ENCODE measurements at regions not wholly inside any gene's neighbourhood (a gene's known extent, or its start where the extent isn't known, plus 50 kb on each side); places are given as distances from the start of the nearest gene placed in this dataset.

- ATAC-seq (no peak), DNase-seq (no peak)
- no peak overlapping the region for H3K4me3 Mint-ChIP-seq
- H3K9me3 Mint-ChIP-seq (ENCODE audit: low read depth): no peaks in the 10 kb centered on the region
- H3K36me3 Mint-ChIP-seq: no peaks in the 10 kb centered on the region
- no peaks in the 10 kb centered on the region for H3K4me1 Mint-ChIP-seq
- CTCF ChIA-PET: no interaction called here
- peaks cover 7% of the 10 kb centered on the region for H3K27me3 Mint-ChIP-seq
- H3K27ac Mint-ChIP-seq: no peak overlapping the region
These were observed 187.7 kb downstream of the SOD2 start for GRCh38 chr6:159505140-159505922.

- no peak for DNase-seq
- no peaks in the 10 kb centered on the region for H3K36me3 Mint-ChIP-seq
- no peak overlapping the region for H3K27ac Mint-ChIP-seq
- no peak for ATAC-seq
- CTCF ChIA-PET: no interaction called here
- no peak overlapping the region for H3K4me3 Mint-ChIP-seq
- H3K27me3 Mint-ChIP-seq: peaks cover 14% of the 10 kb centered on the region
- no peaks in the 10 kb centered on the region for H3K4me1 Mint-ChIP-seq
- H3K9me3 Mint-ChIP-seq (ENCODE audit: low read depth): peaks cover 2% of the 10 kb centered on the region
These were observed 191.5 kb downstream of the SOD2 start for GRCh38 chr6:159501558-159501957.

GRCh38 chr6:159499034-159499433 is 194.0 kb downstream of the SOD2 start:
- ATAC-seq (no peak), DNase-seq (no peak)
- Mint-ChIP-seq H3K9me3 (ENCODE audit: low read depth) (peaks cover 2% of the 10 kb centered on the region), H3K27me3 (peaks cover 16% of the 10 kb centered on the region), H3K27ac (no peak overlapping the region), H3K4me1 (no peaks in the 10 kb centered on the region), H3K4me3 (no peak overlapping the region), H3K36me3 (no peaks in the 10 kb centered on the region)
- CTCF ChIA-PET: no interaction called here

- no peak for ATAC-seq
- no peak for DNase-seq
- Mint-ChIP-seq H3K4me1 (no peaks in the 10 kb centered on the region), H3K27me3 (peaks cover 7% of the 10 kb centered on the region), H3K9me3 (ENCODE audit: low read depth) (peaks cover 2% of the 10 kb centered on the region), H3K4me3 (no peak overlapping the region), H3K36me3 (no peaks in the 10 kb centered on the region), H3K27ac (no peak overlapping the region)
- CTCF ChIA-PET: no interaction called here
These were observed 198.5 kb downstream of the SOD2 start for GRCh38 chr6:159494586-159494972.

GRCh38 chr6:159493898-159494585 is 199.0 kb downstream of the SOD2 start:
- H3K4me1 Mint-ChIP-seq: no peaks in the 10 kb centered on the region
- DNase-seq: no peak
- H3K27me3 Mint-ChIP-seq: peaks cover 7% of the 10 kb centered on the region
- no peaks in the 10 kb centered on the region for H3K36me3 Mint-ChIP-seq
- no peak overlapping the region for H3K27ac Mint-ChIP-seq
- H3K4me3 Mint-ChIP-seq: no peak overlapping the region
- peaks cover 2% of the 10 kb centered on the region for H3K9me3 Mint-ChIP-seq (ENCODE audit: low read depth)
- no peak for ATAC-seq
- CTCF ChIA-PET: no interaction called here

- H3K9me3 Mint-ChIP-seq (ENCODE audit: low read depth): peaks cover 2% of the 10 kb centered on the region
- CTCF ChIA-PET: no interaction called here
- no peaks in the 10 kb centered on the region for H3K36me3 Mint-ChIP-seq
- DNase-seq: no peak
- H3K4me3 Mint-ChIP-seq: no peak overlapping the region
- ATAC-seq: no peak
- H3K4me1 Mint-ChIP-seq: no peaks in the 10 kb centered on the region
- peaks cover 8% of the 10 kb centered on the region for H3K27me3 Mint-ChIP-seq
- no peak overlapping the region for H3K27ac Mint-ChIP-seq
These were observed 199.7 kb downstream of the SOD2 start for GRCh38 chr6:159493231-159493897.

GRCh38 chr6:159490298-159490937 is 202.6 kb downstream of the SOD2 start:
- Mint-ChIP-seq H3K27ac (no peak overlapping the region), H3K27me3 (peaks cover 10% of the 10 kb centered on the region), H3K9me3 (ENCODE audit: low read depth) (no peaks in the 10 kb centered on the region), H3K4me3 (no peak overlapping the region), H3K36me3 (no peaks in the 10 kb centered on the region), H3K4me1 (no peaks in the 10 kb centered on the region)
- CTCF ChIA-PET: no interaction called here
- ATAC-seq (no peak), DNase-seq (no peak)

GRCh38 chr6:159487636-159488035 is 205.4 kb downstream of the SOD2 start:
- Mint-ChIP-seq H3K27me3 (peaks cover 20% of the 10 kb centered on the region), H3K27ac (no peak overlapping the region), H3K9me3 (ENCODE audit: low read depth) (no peaks in the 10 kb centered on the region), H3K4me3 (no peak overlapping the region), H3K36me3 (no peaks in the 10 kb centered on the region), H3K4me1 (no peaks in the 10 kb centered on the region)
- CTCF ChIA-PET: no interaction called here
- no peak for ATAC-seq
- no peak for DNase-seq

GRCh38 chr6:159483259-159483658 is 209.8 kb downstream of the SOD2 start:
- ATAC-seq: no peak
- H3K9me3 Mint-ChIP-seq (ENCODE audit: low read depth): no peaks in the 10 kb centered on the region
- no peaks in the 10 kb centered on the region for H3K4me1 Mint-ChIP-seq
- H3K4me3 Mint-ChIP-seq: no peak overlapping the region
- CTCF ChIA-PET: no interaction called here
- no peak overlapping the region for H3K27ac Mint-ChIP-seq
- H3K27me3 Mint-ChIP-seq: peaks cover 21% of the 10 kb centered on the region
- no peaks in the 10 kb centered on the region for H3K36me3 Mint-ChIP-seq
- no peak for DNase-seq

- CTCF ChIA-PET: no interaction called here
- H3K4me1 Mint-ChIP-seq: no peaks in the 10 kb centered on the region
- ATAC-seq (no peak), DNase-seq (no peak)
- no peak overlapping the region for H3K4me3 Mint-ChIP-seq
- no peak overlapping the region for H3K27ac Mint-ChIP-seq
- no peaks in the 10 kb centered on the region for H3K36me3 Mint-ChIP-seq
- peaks cover 16% of the 10 kb centered on the region for H3K27me3 Mint-ChIP-seq
- no peaks in the 10 kb centered on the region for H3K9me3 Mint-ChIP-seq (ENCODE audit: low read depth)
These were observed 211.1 kb downstream of the SOD2 start for GRCh38 chr6:159481897-159482296.

- DNase-seq (no peak), ATAC-seq (no peak)
- no peaks in the 10 kb centered on the region for H3K36me3 Mint-ChIP-seq
- no peak overlapping the region for H3K4me3 Mint-ChIP-seq
- H3K9me3 Mint-ChIP-seq (ENCODE audit: low read depth): no peaks in the 10 kb centered on the region
- no peak overlapping the region for H3K27ac Mint-ChIP-seq
- peaks cover 16% of the 10 kb centered on the region for H3K27me3 Mint-ChIP-seq
- CTCF ChIA-PET: no interaction called here
- no peaks in the 10 kb centered on the region for H3K4me1 Mint-ChIP-seq
These were observed 212.6 kb downstream of the SOD2 start for GRCh38 chr6:159480471-159480870.

- H3K4me3 Mint-ChIP-seq: no peak overlapping the region
- CTCF ChIA-PET: no interaction called here
- no peaks in the 10 kb centered on the region for H3K36me3 Mint-ChIP-seq
- DNase-seq (no peak), ATAC-seq (no peak)
- no peaks in the 10 kb centered on the region for H3K9me3 Mint-ChIP-seq (ENCODE audit: low read depth)
- H3K4me1 Mint-ChIP-seq: no peaks in the 10 kb centered on the region
- no peak overlapping the region for H3K27ac Mint-ChIP-seq
- peaks cover 16% of the 10 kb centered on the region for H3K27me3 Mint-ChIP-seq
These were observed 213.9 kb downstream of the SOD2 start for GRCh38 chr6:159479146-159479545.

- CTCF ChIA-PET: no interaction called here
- DNase-seq (no peak), ATAC-seq (no peak)
- no peaks in the 10 kb centered on the region for H3K36me3 Mint-ChIP-seq
- no peak overlapping the region for H3K4me3 Mint-ChIP-seq
- H3K4me1 Mint-ChIP-seq: no peaks in the 10 kb centered on the region
- H3K27ac Mint-ChIP-seq: no peak overlapping the region
- H3K27me3 Mint-ChIP-seq: no peaks in the 10 kb centered on the region
- H3K9me3 Mint-ChIP-seq (ENCODE audit: low read depth): no peaks in the 10 kb centered on the region
These were observed 219.4 kb downstream of the SOD2 start for GRCh38 chr6:159473475-159474263.
